Skin of body (tissue), 1 donor: ENCODE measurements at regions not wholly inside any gene's neighbourhood (a gene's known extent, or its start where the extent isn't known, plus 50 kb on each side); places are given as distances from the start of the nearest gene placed in this dataset.

Experiments
- DNase-seq: peaks from one replicate; lab custom pipeline; 2025; lab: John Stamatoyannopoulos, UW

- no peak for DNase-seq
Measured at GRCh38 chr2:4464634-4465266, 761.4 kb downstream of the DCDC2C start.

GRCh38 chr2:4465671-4466070 is 762.3 kb downstream of the DCDC2C start:
- no peak for DNase-seq

GRCh38 chr2:4475618-4476017 is 772.2 kb downstream of the DCDC2C start:
- no peak for DNase-seq

GRCh38 chr2:4483050-4483449 is 779.7 kb downstream of the DCDC2C start:
- no peak for DNase-seq

- DNase-seq = no peak
Measured at GRCh38 chr2:4486971-4487370, 783.6 kb downstream of the DCDC2C start.

- no peak for DNase-seq
Measured at GRCh38 chr2:4499316-4500030, 796.1 kb downstream of the DCDC2C start.

- DNase-seq = no peak
Measured at GRCh38 chr2:4501525-4501924, 798.1 kb downstream of the DCDC2C start.

- no peak for DNase-seq
Measured at GRCh38 chr2:4502230-4502843, 799.0 kb downstream of the DCDC2C start.

- no peak for DNase-seq
Measured at GRCh38 chr2:4507661-4508060, 804.3 kb downstream of the DCDC2C start.

- no peak for DNase-seq
Measured at GRCh38 chr2:4515871-4516761, 812.7 kb downstream of the DCDC2C start.

- no peak for DNase-seq
Measured at GRCh38 chr2:4518596-4518995, 815.2 kb downstream of the DCDC2C start.

GRCh38 chr2:4522498-4523421 is 819.4 kb downstream of the DCDC2C start:
- no peak for DNase-seq

GRCh38 chr2:4527416-4527815 is 824.0 kb downstream of the DCDC2C start:
- no peak for DNase-seq

GRCh38 chr2:4528246-4528645 is 824.9 kb downstream of the DCDC2C start:
- no peak for DNase-seq

GRCh38 chr2:4528773-4529172 is 825.4 kb downstream of the DCDC2C start:
- no peak for DNase-seq

- no peak for DNase-seq
Measured at GRCh38 chr2:4529738-4530137, 826.4 kb downstream of the DCDC2C start.

GRCh38 chr2:4530231-4530630 is 826.9 kb downstream of the DCDC2C start:
- DNase-seq = no peak

GRCh38 chr2:4533806-4534205 is 830.4 kb downstream of the DCDC2C start:
- DNase-seq = no peak

- no peak for DNase-seq
Measured at GRCh38 chr2:4539121-4539520, 835.7 kb downstream of the DCDC2C start.

- no peak for DNase-seq
Measured at GRCh38 chr2:4549666-4550210, 846.4 kb downstream of the DCDC2C start.
